Stimulated activated CD4-positive, alpha-beta T cell treated with anti-CD3 and anti-CD28 coated beads, Interleukin-15, amount 100 ng/mL, for 48 hours (primary cell): ENCODE measurements at regions not wholly inside any gene's neighbourhood (a gene's known extent, or its start where the extent isn't known, plus 50 kb on each side); places are given as distances from the start of the nearest gene placed in this dataset.
"Not testable (repeated sequence)": the region's sequence is repeated elsewhere in the genome, so short reads cannot be mapped to it uniquely, and the experiment has no call there.

Experiments
- DNase-seq, 2 donors: peaks; one replicate each; pipeline ENCODE4 v3.0.0-alpha.2; 2020; ENCODE audit warnings: low read depth in 2 of 2

DNA sequence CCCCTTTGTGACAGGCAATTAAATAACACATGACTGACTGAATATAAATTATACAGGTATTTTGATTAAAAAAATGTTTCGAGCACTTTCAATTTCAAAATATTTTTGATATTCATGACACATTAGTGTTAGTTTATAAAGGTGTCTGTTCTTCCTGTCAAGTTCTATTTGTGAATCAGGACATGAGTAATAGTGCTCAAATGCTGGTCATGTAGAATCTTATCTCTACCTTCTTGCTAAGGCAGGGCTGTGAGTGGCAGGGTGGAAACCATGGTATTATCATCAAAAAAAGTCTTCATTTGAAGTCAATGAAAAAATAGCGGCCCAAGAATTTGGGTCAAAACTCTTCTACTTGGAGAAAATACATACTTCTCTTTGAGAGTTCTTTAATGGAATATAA, 250.2 kb downstream of the DACT1 start:
- no peak for DNase-seq

- no peak for DNase-seq
Observed at GRCh38 chr14:58898655-58899316, 261.0 kb downstream of the DACT1 start.

DNA sequence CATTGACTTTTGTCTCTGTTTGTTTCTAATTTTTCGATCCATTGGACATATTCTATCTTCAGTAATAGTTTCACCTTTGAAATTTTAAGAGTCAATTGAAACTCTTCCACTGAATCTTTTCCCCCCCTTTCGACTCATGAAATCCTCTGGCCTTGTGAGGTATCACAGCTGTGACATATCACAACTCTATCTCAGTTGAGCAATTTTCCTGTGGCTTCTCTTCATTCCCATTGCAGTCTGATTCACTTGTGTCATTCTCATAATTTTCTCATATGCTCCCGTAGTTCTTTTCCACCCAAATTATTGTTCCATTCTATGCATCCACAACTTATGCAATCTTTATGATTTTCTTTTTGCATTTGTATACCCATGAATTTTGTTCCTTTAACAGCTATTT, 261.6 kb downstream of the DACT1 start:
- DNase-seq = no peak

- no peak for DNase-seq
Observed at GRCh38 chr14:58901826-58902225, 264.1 kb downstream of the DACT1 start.

DNA sequence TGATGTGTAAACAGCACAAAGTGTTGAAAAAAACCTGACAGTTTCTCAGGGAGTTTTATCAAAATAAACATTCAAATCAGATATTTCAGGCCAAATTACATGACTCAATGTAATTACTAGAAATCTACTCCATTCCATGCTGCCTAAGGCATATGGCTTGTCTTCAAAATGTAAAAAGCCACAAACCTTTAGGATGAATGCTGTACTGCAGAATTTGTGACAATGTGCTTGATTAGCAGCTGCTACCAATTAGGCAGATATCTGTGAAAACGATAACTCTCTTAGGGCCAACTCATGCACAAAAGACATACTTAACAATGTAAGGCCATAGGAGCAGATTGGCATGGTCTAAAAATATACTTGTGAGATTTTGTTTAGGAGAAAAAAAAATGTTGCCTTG, 267.0 kb downstream of the DACT1 start:
- no peak for DNase-seq

DNA sequence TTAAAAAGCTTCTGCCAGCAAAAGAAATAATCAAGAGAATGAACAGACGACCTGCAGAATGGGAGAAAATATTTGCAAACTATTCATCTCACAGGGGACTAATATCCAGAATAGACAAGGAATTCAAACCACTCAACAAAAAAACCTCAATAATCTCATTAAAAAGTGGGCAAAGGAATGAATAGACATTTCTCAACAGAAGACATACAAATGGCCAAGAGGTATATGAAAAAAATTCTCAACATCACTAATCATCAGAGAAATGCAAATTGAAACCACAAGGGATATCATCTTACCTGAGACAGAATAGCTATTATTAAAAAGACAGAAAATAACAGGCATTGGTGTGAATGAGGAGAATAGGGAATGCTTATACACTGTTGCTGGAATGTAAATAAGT, 270.0 kb downstream of the DACT1 start:
- DNase-seq = no peak

DNA sequence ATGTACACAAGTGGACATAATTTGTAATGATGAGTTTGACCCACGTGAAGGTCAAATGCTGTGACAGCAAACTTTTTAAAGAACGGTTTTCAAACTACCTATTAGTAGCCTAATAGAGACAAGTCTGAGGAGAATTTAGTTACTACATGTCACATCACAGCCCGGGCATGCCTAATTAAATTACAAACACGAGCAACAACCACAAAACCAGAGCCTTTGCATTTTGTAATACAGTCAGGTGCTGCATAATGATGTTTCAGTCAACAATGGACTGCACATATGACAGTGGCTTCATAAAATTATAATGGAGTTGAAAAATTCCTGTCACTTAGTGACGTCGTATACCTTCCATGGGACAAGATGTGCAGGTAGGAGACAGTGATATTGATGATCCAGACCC, 274.5 kb downstream of the DACT1 start:
- no peak for DNase-seq

GRCh38 chr14:58912799-58913432, 275.2 kb downstream of the DACT1 start:
- no peak for DNase-seq

DNA sequence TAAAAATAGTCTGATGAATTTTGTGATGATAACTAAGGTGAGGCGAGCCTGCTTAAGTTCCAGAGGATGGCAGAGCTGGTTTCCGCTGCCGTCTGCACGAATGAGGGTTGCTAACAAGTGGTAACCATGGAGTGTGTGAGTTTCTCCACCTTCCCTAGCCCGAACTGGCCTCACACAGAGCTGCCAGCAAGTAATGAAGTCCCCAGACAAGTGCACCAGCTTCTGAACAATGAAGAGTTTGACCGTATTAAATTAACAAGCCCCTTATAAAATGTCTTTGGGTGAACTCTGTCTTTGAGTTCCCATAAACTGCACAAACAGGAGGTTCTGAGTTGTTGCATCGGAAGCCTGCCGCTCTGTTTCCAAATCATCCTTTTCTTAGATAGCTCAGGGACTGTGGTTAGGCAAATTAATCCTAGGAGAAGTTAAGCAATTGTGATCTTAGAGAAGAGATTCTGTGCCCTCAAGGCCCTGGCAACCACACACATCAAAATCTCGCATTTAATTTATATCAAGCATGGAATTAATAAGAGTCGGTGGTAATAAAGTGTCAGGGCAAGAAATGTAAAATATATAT, 274.1 kb upstream of the DAAM1 start:
- DNase-seq = no peak

GRCh38 chr14:58915646-58916045, 272.8 kb upstream of the DAAM1 start:
- no peak for DNase-seq

DNA sequence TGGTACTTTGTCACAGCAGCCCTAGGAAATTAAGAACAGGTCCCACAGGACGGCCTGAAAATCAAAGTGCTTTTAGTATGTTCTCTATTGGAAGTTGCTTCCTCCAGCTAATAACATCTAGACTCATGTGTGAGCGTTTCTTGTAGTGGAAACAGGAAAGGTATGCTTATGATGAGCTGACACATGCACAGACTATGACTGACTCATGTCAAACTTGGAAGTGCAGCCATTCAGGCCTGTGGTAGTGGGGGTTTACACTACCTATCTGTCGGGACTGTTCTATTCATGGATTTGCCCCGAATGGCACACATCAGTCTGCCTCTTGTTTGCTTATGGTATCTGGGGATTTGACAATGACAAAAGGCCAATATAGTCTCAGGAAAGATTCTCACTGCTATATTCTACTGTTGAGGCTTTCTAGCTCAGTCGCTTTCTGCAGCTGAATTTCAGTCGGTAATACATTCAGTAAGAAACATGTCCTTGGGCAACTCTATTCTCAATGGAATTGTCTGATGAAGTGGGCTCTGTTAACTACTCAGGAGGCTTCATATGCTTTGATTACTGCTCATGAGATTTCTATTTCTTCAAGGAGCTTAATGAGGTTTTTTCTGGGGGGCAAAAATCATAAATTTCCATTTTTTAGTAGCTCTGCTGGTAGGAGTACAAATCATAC, 270.3 kb upstream of the DAAM1 start:
- no peak for DNase-seq

DNA sequence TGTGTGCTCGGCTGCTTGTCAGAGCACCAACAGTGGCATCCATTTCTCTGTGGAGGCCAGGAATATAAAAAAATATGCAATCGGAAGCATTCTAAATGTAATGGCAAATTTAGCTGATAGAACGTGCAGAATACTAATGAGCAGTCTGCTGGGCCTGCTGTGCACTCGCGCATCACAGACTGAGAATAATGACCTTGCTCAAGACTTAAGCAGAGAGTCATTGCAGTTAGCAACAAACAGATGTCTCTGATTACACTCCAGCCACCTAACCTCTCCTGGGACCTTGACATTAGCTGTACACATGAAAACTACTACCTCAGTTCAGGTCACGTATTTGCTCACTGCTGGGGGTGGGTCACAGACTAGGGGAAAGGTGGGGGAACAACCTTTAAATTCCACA, 269.2 kb upstream of the DAAM1 start:
- no peak for DNase-seq

DNA sequence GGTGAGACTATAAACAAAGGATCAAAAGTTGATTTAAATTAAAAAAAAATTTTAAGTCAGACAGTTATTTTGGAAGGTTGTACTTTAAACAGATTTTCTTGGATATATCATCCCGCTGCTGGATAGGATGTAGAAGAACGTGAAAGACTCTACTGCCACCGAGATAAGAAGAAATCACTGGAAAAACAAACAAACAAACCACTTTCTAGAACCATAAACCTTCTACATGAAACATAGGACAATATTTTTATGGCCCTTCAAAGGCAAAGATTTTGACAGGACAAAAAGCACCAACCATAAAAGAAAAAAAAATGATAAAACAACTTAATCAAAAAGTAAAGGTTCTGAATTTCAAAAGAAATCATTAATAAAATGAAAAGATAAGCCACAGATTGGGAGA, 268.2 kb upstream of the DAAM1 start:
- DNase-seq = no peak

DNA sequence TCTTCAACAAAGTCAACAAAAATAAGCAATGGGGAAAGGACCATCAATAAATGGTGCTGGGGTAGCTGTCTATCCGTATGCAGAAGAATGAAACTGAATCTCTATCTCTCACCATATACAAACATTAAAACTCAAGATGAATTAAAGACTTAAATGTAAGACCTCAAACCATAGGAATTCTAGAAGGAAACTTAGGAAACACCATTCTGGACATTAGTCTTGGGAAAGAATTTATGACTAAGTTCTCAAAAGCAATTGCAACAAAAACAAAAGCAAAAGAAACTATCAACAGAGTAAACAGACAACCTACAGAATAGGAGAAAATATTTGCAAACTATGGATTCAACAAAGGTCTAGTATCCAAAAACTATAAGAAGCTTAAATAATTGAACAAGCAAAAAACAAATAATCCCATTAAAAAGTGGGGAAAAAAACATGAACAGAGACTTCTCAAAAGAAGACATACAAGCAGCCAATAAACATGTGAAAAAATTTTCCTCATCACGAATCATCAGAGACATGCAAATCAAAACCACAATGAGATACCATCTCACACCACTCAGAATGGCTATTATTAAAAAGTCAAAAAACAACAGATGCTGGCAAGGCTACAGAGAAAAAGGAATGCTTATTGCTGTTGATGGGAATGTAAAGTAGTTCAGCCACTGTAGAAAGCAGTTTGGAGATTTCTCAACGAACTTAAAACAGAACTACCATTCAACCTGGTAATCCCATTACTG, 266.1 kb upstream of the DAAM1 start:
- DNase-seq = not testable (repeated sequence)

DNA sequence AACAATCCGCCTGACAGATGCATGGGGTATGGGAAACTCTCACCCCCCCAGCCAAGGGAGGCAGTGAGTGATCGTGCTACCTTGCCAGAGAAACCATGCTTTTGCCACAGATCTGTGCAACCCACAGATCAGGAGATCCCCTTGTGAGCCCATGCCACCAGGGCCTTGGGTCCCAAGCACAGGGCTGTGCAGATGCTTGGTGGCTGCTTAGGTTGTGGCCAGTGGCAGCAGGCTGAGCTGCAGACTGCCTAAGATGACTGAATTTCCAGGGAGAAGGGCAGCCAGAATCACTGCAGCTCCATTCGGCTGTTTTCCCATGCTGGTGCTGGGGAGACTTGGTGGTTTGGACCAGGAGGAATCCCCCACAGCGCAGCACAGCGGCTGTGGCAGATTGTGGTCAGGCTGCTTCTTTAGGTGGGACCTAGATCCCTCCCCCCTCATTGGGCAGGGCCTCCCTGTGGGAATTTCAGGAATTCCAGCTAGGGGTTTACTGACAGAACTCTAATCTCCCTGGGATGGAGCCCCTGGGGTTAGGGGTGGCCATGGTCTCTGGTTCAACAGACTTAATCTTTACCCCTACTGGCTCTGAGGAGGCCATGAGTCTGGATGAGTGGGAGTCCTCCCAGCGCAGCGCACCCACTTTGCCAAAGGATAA, 264.6 kb upstream of the DAAM1 start:
- no peak for DNase-seq

- no peak for DNase-seq
Observed at GRCh38 chr14:58941629-58942028, 246.8 kb upstream of the DAAM1 start.

- no peak for DNase-seq
Observed at GRCh38 chr14:58942516-58942915, 246.0 kb upstream of the DAAM1 start.

- no peak for DNase-seq
Observed at GRCh38 chr14:58944343-58944967, 244.0 kb upstream of the DAAM1 start.

- DNase-seq = no peak
Observed at GRCh38 chr14:58944968-58945356, 243.5 kb upstream of the DAAM1 start.

GRCh38 chr14:58946431-58946830, 242.0 kb upstream of the DAAM1 start:
- no peak for DNase-seq

- no peak for DNase-seq
Observed at GRCh38 chr14:58947156-58947555, 241.3 kb upstream of the DAAM1 start.
